RWPE2 (cell line): ENCODE measurements at regions not wholly inside any gene's neighbourhood (a gene's known extent, or its start where the extent isn't known, plus 50 kb on each side); places are given as distances from the start of the nearest gene placed in this dataset.
"Not testable (repeated sequence)": the region's sequence is repeated elsewhere in the genome, so short reads cannot be mapped to it uniquely, and the experiment has no call there.

ENCODE experiments used
- ATAC-seq: fragments of 200-7000 bp; cut with Tn5 transposase; 3 replicates; pipeline ENCODE4 v1.9.1; 2021; ENCODE audit warnings: low read depth
- DNase-seq: peaks from one replicate; pipeline ENCODE4 v3.0.0-alpha.2; 2020; ENCODE audit warnings: low spot score
- H3K27ac ChIP-seq: fragments of 450-650 bp; 2 replicates; pipeline ENCODE4 v1.5.1; 2017; ENCODE audit warnings: mild to moderate bottlenecking; ENCODE audit not compliant: poor library complexity, severe bottlenecking
- H3K27me3 ChIP-seq: fragments of 250-450 bp; sonication (Bioruptor Pico); 2 replicates; pipeline ENCODE4 v1.5.1; 2021; ENCODE audit warnings: mild to moderate bottlenecking, moderate library complexity; ENCODE audit not compliant: insufficient read depth, poor library complexity, severe bottlenecking
- H3K36me3 ChIP-seq: fragments of 250-450 bp; sonication (Bioruptor Pico); 2 replicates; pipeline ENCODE4 v1.5.1; 2020; ENCODE audit warnings: low read depth, mild to moderate bottlenecking, moderate library complexity
- H3K4me1 ChIP-seq: fragments of 250-450 bp; sonication (Bioruptor Pico); 2 replicates; pipeline ENCODE4 v1.5.1; 2021; ENCODE audit warnings: mild to moderate bottlenecking, moderate library complexity; ENCODE audit not compliant: insufficient read depth, poor library complexity, severe bottlenecking
- H3K4me3 ChIP-seq: fragments of 250-450 bp; sonication (Bioruptor Pico); 2 replicates; pipeline ENCODE4 v1.5.1; 2021; ENCODE audit warnings: mild to moderate bottlenecking, moderate library complexity; ENCODE audit not compliant: severe bottlenecking
- H3K9me3 ChIP-seq: fragments of 250-450 bp; sonication (Bioruptor Pico); 2 replicates; pipeline ENCODE4 v1.5.1; 2021; ENCODE audit warnings: mild to moderate bottlenecking, moderate library complexity; ENCODE audit not compliant: severe bottlenecking
- TF ChIP-seq, protein P1 (sequence below): fragments of 450-650 bp; IDR thresholded peaks from one replicate; pipeline ENCODE4 v1.5.1; 2017; ENCODE audit warnings: mild to moderate bottlenecking, moderate library complexity; ENCODE audit not compliant: poor library complexity, severe bottlenecking

DNA sequence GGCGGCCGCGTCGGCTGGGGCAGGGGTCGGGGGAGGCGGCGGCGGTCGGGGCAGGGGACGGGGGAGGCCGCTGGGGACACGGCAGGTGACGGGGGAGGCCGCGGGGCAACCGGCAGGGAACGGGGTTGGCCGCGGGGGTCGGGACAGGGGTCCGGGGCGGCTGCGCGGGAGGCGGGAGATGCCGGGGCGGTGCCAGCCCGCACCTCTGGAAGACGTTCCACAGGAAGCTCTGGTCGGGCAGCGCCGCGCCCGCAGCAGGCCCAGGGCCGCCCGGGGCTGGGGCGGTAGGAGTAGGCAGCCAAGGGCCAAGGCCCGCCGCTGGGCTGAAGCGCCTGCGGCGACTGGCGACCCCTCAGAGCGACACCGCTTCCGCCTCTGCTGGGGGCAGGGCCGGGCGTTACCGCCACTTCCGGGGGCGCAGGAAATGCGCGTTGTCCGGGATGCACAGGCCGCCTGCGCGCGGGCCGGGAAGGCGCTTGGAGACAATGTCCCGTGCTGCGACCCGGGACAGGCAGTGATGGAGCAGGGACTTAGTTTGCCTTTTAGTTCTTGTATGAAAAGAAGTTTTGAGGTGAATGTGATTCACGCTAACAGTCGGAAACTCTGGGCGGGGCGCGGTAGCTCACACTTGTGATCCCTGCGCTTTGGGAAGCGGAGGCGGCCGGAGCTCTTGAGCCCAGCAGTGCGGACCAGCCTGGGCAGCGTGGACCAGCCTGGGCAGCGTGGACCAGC is 110.0 kb upstream of the LPCAT1 start:
- peak; percentile 85 for ATAC-seq
- peak overlapping the region; percentile 20 for H3K27ac ChIP-seq
- TF ChIP-seq, protein P1, sequence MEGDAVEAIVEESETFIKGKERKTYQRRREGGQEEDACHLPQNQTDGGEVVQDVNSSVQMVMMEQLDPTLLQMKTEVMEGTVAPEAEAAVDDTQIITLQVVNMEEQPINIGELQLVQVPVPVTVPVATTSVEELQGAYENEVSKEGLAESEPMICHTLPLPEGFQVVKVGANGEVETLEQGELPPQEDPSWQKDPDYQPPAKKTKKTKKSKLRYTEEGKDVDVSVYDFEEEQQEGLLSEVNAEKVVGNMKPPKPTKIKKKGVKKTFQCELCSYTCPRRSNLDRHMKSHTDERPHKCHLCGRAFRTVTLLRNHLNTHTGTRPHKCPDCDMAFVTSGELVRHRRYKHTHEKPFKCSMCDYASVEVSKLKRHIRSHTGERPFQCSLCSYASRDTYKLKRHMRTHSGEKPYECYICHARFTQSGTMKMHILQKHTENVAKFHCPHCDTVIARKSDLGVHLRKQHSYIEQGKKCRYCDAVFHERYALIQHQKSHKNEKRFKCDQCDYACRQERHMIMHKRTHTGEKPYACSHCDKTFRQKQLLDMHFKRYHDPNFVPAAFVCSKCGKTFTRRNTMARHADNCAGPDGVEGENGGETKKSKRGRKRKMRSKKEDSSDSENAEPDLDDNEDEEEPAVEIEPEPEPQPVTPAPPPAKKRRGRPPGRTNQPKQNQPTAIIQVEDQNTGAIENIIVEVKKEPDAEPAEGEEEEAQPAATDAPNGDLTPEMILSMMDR, result no peak

DNA sequence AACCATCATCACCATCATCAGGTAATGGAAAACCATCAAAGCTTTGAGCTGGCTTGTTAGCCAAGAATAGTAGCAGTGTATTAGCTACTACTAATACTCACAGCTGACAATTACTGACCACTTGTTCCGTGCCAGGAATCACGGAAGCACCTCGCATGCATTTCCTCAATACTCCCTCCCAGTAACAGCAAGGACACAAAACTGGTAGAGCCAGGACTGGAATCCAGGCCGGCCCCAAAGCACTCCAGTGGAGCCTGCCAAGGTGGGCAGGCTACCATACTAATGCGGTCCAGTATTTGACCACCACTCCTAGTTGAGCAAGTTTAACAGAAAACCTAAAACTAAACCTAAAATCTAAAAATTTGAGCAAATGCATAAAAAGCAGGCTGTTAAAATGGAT is 107.2 kb upstream of the LPCAT1 start:
- not testable (repeated sequence) for H3K27me3 ChIP-seq, DNase-seq, H3K4me3 ChIP-seq, H3K27ac ChIP-seq, ATAC-seq, H3K4me1 ChIP-seq, H3K9me3 ChIP-seq
- peaks cover 11% of the 10 kb centered on the region for H3K36me3 ChIP-seq

More for the DNA sequence above, 110.0 kb upstream of the LPCAT1 start:
- Histone ChIP-seq H3K4me1 (no peaks in the 10 kb centered on the region), H3K4me3 (peak overlapping the region; percentile 81), H3K36me3 (peaks cover 8% of the 10 kb centered on the region), H3K9me3 (no peaks in the 10 kb centered on the region), H3K27me3 (no peaks in the 10 kb centered on the region)
- peak; percentile 77 for DNase-seq

DNA sequence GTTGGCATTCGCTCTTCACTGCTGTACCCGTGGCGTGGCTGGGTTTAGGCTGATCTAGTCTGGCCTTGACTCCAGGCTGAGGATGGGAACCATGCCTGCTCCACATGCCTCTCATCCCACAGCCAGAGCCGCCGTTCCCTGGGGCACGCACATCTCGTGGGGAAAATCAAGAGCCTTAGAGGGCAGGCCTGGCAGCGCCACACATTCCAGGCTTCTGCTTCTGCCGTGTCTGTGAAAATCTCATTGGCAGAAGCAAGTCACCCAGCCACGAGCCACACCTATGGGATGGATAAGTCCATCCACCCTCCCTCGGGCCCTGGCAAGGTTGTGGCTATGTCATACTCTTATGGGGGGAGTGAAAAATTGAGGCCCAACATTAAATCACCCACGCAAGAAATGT is 102.6 kb upstream of the LPCAT1 start:
- H3K9me3 ChIP-seq, result not testable (repeated sequence)
- DNase-seq, result peak; percentile 49

DNA sequence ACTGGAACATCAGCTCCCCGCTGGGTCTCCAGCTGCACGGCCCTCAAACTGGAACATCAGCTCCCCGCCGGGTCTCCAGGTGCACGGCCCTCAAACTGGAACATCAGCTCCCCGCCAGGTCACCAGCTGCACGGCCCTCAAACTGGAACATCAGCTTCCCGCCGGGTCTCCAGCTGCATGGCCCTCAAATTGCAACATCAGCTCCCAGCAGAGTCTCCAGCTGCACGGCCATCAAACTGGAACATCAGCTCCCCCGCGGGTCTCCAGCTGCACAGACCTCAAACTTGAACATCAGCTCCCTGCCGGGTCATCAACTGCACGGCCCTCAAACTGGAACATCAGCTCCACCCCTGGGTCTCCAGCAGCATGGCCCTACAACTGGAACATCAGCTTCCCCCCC is 95.8 kb upstream of the LPCAT1 start:
- not testable (repeated sequence) for H3K4me1 ChIP-seq, H3K36me3 ChIP-seq, H3K4me3 ChIP-seq, H3K27ac ChIP-seq, ATAC-seq, H3K27me3 ChIP-seq, H3K9me3 ChIP-seq, DNase-seq

More for the DNA sequence above, 102.6 kb upstream of the LPCAT1 start:
- H3K27me3 ChIP-seq, ATAC-seq, H3K4me3 ChIP-seq, H3K4me1 ChIP-seq, H3K27ac ChIP-seq: not testable (repeated sequence)
- peaks cover 11% of the 10 kb centered on the region for H3K36me3 ChIP-seq

DNA sequence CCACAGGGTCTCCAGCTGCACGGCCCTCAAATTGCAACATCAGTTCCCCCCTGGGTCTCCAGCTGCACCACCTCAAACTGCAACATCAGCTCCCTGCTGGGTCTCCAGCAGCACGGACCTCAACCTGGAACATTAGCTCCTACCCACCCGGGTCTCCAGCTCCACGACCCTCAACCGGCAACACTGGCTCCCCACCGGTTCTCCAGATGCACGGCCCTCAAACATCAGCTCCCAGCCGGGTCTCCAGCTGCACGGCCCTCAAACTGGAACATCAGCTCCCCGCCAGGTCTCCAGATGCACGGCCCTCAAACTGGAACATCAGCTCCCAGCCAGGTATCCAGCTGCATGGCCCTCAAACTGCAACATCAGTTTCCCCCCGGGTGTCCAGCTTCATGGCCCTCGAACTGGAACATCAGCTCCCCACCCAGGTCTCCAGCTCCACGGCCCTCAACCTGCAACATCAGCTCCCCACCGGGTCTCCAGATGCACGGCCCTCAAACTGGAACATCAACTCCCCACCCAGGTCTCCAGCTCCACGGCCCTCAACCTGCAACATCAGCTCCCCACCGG is 94.6 kb upstream of the LPCAT1 start:
- not testable (repeated sequence) for ATAC-seq, H3K4me1 ChIP-seq, H3K9me3 ChIP-seq, H3K36me3 ChIP-seq, H3K4me3 ChIP-seq, DNase-seq, H3K27me3 ChIP-seq, H3K27ac ChIP-seq

DNA sequence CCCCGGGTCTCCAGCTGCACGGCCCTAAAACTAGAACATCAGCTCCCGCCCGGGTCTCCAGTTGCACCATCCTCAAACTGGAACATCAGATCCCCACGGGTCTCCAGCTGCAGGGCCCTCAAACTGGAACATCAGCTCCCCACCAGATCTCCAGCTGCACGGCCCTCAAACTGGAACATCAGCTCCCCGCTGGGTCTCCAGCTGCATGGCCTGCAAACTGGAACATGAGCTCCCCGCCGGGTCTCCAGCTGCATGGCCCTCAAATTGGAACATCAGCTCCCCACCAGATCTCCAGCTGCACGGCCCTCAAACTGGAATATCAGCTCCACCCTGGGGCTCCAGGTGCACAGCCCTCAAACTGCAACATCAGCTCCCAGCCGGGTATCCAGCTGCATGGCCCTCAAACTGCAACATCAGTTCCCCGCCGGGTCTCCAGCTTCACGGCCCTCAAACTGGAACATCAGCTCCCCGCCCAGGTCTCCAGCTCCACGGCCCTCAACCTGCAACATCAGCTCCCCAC is 93.5 kb upstream of the LPCAT1 start:
- DNase-seq, H3K36me3 ChIP-seq, H3K27me3 ChIP-seq, ATAC-seq, H3K27ac ChIP-seq, H3K9me3 ChIP-seq, H3K4me1 ChIP-seq, H3K4me3 ChIP-seq: not testable (repeated sequence)

DNA sequence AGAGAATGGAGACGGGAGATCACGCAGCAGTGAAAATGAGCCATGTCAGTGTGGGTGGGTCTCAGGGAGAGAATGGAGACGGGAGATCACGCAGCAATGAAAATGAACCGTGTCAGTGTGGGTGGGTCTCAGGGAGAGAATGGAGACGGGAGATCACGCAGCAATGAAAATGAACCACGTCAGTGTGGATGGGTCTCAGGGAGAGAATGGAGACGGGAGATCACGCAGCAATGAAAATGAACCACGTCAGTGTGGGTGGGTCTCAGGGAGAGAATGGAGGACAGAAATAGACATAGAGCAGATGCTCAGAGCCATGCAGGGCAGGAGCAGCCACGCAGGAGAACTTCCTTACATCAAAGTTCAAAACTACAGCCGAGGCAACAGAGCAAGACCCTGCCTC is 89.8 kb upstream of the LPCAT1 start:
- ATAC-seq, H3K27ac ChIP-seq, H3K36me3 ChIP-seq, H3K4me3 ChIP-seq, H3K9me3 ChIP-seq, DNase-seq, H3K27me3 ChIP-seq, H3K4me1 ChIP-seq: not testable (repeated sequence)

DNA sequence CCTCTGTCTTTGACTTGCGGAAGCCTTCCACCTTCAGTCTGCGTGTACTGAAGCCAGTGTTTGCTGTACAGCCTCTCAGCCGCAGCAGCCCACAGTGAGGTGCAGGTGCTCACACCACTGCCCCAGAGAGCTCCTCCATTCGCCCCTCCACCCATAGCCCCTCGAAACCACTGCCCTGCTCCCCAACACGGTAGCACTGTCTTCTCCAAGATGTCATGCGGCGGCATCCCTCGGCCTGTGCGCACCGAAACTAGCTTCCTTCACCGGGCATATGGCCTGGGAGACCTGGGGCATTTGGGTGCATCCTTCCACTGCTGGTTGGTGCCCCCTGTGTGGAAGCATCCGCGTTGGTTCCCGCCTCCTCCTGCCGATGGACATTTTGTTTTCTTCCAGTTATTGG is 86.8 kb upstream of the LPCAT1 start:
- not testable (repeated sequence) for ATAC-seq, H3K27me3 ChIP-seq, H3K36me3 ChIP-seq, H3K4me3 ChIP-seq, H3K4me1 ChIP-seq, H3K9me3 ChIP-seq, H3K27ac ChIP-seq
- DNase-seq, result peak; percentile 47

DNA sequence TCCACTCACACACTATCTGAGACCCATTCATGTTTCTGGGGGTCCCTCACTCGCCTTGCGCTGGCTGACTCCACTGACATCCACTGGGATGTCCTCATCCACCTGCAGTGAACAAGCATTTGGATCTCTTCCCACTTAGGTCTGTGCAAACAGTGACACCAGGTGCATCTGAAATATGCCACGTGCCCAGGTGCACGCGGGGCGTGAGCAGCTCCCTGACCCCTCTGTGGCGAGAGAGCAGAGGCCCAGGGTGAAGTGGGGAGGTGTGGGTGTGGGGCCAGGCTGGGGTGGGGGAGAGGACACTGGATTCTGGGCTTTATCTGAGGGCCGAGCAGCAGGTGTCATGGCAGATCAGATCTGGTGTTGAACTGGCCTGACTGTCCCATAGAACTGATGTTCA is 85.4 kb upstream of the LPCAT1 start:
- H3K4me1 ChIP-seq, ATAC-seq, H3K9me3 ChIP-seq, H3K36me3 ChIP-seq, H3K27ac ChIP-seq, H3K4me3 ChIP-seq, H3K27me3 ChIP-seq: not testable (repeated sequence)
- DNase-seq, result peak; percentile 23

DNA sequence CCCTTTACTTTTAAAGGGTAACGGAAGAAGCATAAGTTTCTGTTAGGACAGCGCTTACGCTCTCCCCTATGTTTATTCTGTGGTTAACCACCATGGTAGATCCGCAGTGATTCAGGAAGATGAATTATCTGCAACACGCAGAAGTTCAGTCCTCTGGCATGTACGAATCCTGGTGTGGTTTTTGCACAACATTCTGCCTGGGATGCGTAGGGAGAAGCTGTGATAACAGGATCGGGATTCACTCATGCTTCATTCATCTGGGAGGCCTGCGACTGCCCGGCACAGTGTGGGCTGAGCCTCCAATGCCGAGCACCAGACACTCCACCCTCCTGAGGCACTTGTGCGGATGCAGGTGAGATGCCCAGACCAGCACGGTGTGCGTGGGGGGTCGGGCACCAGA is 84.6 kb upstream of the LPCAT1 start:
- H3K36me3 ChIP-seq, H3K4me3 ChIP-seq, H3K27ac ChIP-seq, H3K9me3 ChIP-seq, H3K27me3 ChIP-seq, H3K4me1 ChIP-seq: not testable (repeated sequence)
- ATAC-seq (peak; percentile 91), DNase-seq (peak; percentile 29)

DNA sequence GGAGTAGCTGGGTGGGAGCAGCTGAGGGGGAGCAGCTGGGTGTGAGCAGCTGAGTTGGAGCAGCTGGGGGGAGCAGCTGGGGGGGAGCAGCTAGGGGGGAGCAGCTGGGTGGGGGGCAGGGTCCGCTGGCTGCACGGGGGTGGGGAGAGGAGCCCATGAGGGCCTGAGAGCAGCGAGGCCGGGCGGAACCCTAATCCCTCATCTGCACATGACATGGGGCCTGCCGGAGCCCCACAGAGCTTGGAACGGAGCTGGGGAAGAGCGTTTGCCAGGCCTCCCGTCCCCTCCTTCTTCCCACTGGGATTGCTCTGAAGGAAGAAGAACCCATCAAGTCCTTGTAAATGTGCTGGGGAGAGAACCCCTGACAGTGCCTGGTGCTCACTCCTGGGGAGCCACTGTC is 83.2 kb upstream of the LPCAT1 start:
- H3K27ac ChIP-seq, H3K27me3 ChIP-seq: not testable (repeated sequence)

More for the DNA sequence above, 83.2 kb upstream of the LPCAT1 start:
- not testable (repeated sequence) for H3K4me1 ChIP-seq, H3K4me3 ChIP-seq, H3K9me3 ChIP-seq, H3K36me3 ChIP-seq, ATAC-seq
- peak; percentile 38 for DNase-seq
